ENCODE measurements at regions not wholly inside any gene's neighbourhood (a gene's known extent, or its start where the extent isn't known, plus 50 kb on each side); places are given as distances from the start of the nearest gene placed in this dataset.
"Not testable (repeated sequence)": the region's sequence is repeated elsewhere in the genome, so short reads cannot be mapped to it uniquely, and the experiment has no call there.

GRCh38 chr11:71130106-71130505 lies 122.3 kb downstream of the SHANK2 start:
- DNase-seq (ENCODE audit: low read depth in 3 of 3, low spot score in 2 of 3), result no peak

GRCh38 chr11:71129624-71130023 lies 122.8 kb downstream of the SHANK2 start:
- DNase-seq (ENCODE audit: low read depth in 3 of 3, low spot score in 2 of 3), result no peak

- DNase-seq (ENCODE audit: low read depth in 3 of 3, low spot score in 2 of 3), result no peak
These were observed 124.6 kb downstream of the SHANK2 start for GRCh38 chr11:71127806-71128205.

GRCh38 chr11:71126401-71126800 lies 126.0 kb downstream of the SHANK2 start:
- DNase-seq (ENCODE audit: low read depth in 3 of 3, low spot score in 2 of 3), result not testable (repeated sequence)

GRCh38 chr11:71125150-71125549 lies 127.2 kb downstream of the SHANK2 start:
- no peak for DNase-seq (ENCODE audit: low read depth in 3 of 3, low spot score in 2 of 3)

- no peak for DNase-seq (ENCODE audit: low read depth in 3 of 3, low spot score in 2 of 3)
These were observed 128.2 kb downstream of the SHANK2 start for GRCh38 chr11:71124127-71124526.

- DNase-seq (ENCODE audit: low read depth in 3 of 3, low spot score in 2 of 3), result peak in 2 of 3 donors; percentile 39 to 58
These were observed 131.9 kb downstream of the SHANK2 start for GRCh38 chr11:71120471-71120896.

- no peak for DNase-seq (ENCODE audit: low read depth in 3 of 3, low spot score in 2 of 3)
These were observed 132.6 kb downstream of the SHANK2 start for GRCh38 chr11:71119656-71120269.

- DNase-seq (ENCODE audit: low read depth in 3 of 3, low spot score in 2 of 3), result no peak
These were observed 133.6 kb downstream of the SHANK2 start for GRCh38 chr11:71118671-71119250.

GRCh38 chr11:71117311-71117710 lies 135.1 kb downstream of the SHANK2 start:
- DNase-seq (ENCODE audit: low read depth in 3 of 3, low spot score in 2 of 3), result no peak

GRCh38 chr11:71116693-71117040 lies 135.7 kb downstream of the SHANK2 start:
- DNase-seq (ENCODE audit: low read depth in 3 of 3, low spot score in 2 of 3), result no peak

- no peak for DNase-seq (ENCODE audit: low read depth in 3 of 3, low spot score in 2 of 3)
These were observed 136.3 kb downstream of the SHANK2 start for GRCh38 chr11:71115770-71116692.

- DNase-seq (ENCODE audit: low read depth in 3 of 3, low spot score in 2 of 3), result no peak
These were observed 138.1 kb downstream of the SHANK2 start for GRCh38 chr11:71114124-71114851.

GRCh38 chr11:71112990-71113389 lies 139.4 kb downstream of the SHANK2 start:
- no peak for DNase-seq (ENCODE audit: low read depth in 3 of 3, low spot score in 2 of 3)

GRCh38 chr11:71112454-71112853 lies 139.9 kb downstream of the SHANK2 start:
- no peak for DNase-seq (ENCODE audit: low read depth in 3 of 3, low spot score in 2 of 3)

- no peak for DNase-seq (ENCODE audit: low read depth in 3 of 3, low spot score in 2 of 3)
These were observed 142.8 kb downstream of the SHANK2 start for GRCh38 chr11:71109586-71109985.

- DNase-seq (ENCODE audit: low read depth in 3 of 3, low spot score in 2 of 3), result no peak
These were observed 143.2 kb downstream of the SHANK2 start for GRCh38 chr11:71109186-71109585.

GRCh38 chr11:71108013-71108865 lies 144.1 kb downstream of the SHANK2 start:
- no peak for DNase-seq (ENCODE audit: low read depth in 3 of 3, low spot score in 2 of 3)

GRCh38 chr11:71106671-71107070 lies 145.7 kb downstream of the SHANK2 start:
- DNase-seq (ENCODE audit: low read depth in 3 of 3, low spot score in 2 of 3), result no peak

GRCh38 chr11:71103266-71103665 lies 149.1 kb downstream of the SHANK2 start:
- DNase-seq (ENCODE audit: low read depth in 3 of 3, low spot score in 2 of 3), result no peak
